SK-N-DZ (cell line): ENCODE measurements at regions not wholly inside any gene's neighbourhood (a gene's known extent, or its start where the extent isn't known, plus 50 kb on each side); places are given as distances from the start of the nearest gene placed in this dataset.
A peak's percentile ranks its signal among the peaks of the same experiment; 100 is the strongest.
"Not testable (repeated sequence)": the region's sequence is repeated elsewhere in the genome, so short reads cannot be mapped to it uniquely, and the experiment has no call there.

Experiments used
- DNase-seq: peaks from one replicate; pipeline ENCODE4 v3.0.0-alpha.2; 2015; ENCODE audit warnings: low spot score

- peak; percentile 10 for DNase-seq
Observed at GRCh38 chr11:27242591-27242990, 120.4 kb downstream of the CCDC34 start.

GRCh38 chr11:27241311-27242122 is 121.5 kb downstream of the CCDC34 start:
- no peak for DNase-seq

- DNase-seq = no peak
Observed at GRCh38 chr11:27239305-27239942, 123.6 kb downstream of the CCDC34 start.

GRCh38 chr11:27238811-27239210 is 124.2 kb downstream of the CCDC34 start:
- DNase-seq = no peak

- DNase-seq = no peak
Observed at GRCh38 chr11:27237643-27238042, 125.4 kb downstream of the CCDC34 start.

- no peak for DNase-seq
Observed at GRCh38 chr11:27234961-27235360, 128.1 kb downstream of the CCDC34 start.

- peak; percentile 51 for DNase-seq
Observed at GRCh38 chr11:27234043-27234668, 128.9 kb downstream of the CCDC34 start.

GRCh38 chr11:27233654-27234042 is 129.4 kb downstream of the CCDC34 start:
- no peak for DNase-seq

- DNase-seq = no peak
Observed at GRCh38 chr11:27231530-27231929, 131.5 kb downstream of the CCDC34 start.

GRCh38 chr11:27230192-27230572 is 132.8 kb downstream of the CCDC34 start:
- DNase-seq = no peak

GRCh38 chr11:27229511-27230191 is 133.4 kb downstream of the CCDC34 start:
- DNase-seq = no peak

GRCh38 chr11:27228906-27229290 is 134.1 kb downstream of the CCDC34 start:
- DNase-seq = no peak

GRCh38 chr11:27228232-27228905 is 134.6 kb downstream of the CCDC34 start:
- DNase-seq = no peak

- no peak for DNase-seq
Observed at GRCh38 chr11:27227736-27228135, 135.3 kb downstream of the CCDC34 start.

- DNase-seq = not testable (repeated sequence)
Observed at GRCh38 chr11:27219487-27220039, 143.5 kb downstream of the CCDC34 start.

GRCh38 chr11:27218421-27219038 is 144.5 kb downstream of the CCDC34 start:
- no peak for DNase-seq

GRCh38 chr11:27217948-27218420 is 145.0 kb downstream of the CCDC34 start:
- DNase-seq = peak; percentile 38

- no peak for DNase-seq
Observed at GRCh38 chr11:27217496-27217895, 145.5 kb downstream of the CCDC34 start.

GRCh38 chr11:27216270-27217149 is 146.5 kb downstream of the CCDC34 start:
- peak; percentile 76 for DNase-seq
